GM19467 (cell line): ENCODE measurements at regions not wholly inside any gene's neighbourhood (a gene's known extent, or its start where the extent isn't known, plus 50 kb on each side); places are given as distances from the start of the nearest gene placed in this dataset.

Experiments used
- ATAC-seq: cut with Tn5 transposase; IDR thresholded peaks from one replicate; pipeline ENCODE4 v1.9.1; 2021; ENCODE audit warnings: mild to moderate bottlenecking, moderate library complexity; ENCODE audit not compliant: unreplicated experiment

- ATAC-seq: no peak
Observed at GRCh38 chr18:78677483-78678317, 301.9 kb upstream of the SALL3 start.

DNA sequence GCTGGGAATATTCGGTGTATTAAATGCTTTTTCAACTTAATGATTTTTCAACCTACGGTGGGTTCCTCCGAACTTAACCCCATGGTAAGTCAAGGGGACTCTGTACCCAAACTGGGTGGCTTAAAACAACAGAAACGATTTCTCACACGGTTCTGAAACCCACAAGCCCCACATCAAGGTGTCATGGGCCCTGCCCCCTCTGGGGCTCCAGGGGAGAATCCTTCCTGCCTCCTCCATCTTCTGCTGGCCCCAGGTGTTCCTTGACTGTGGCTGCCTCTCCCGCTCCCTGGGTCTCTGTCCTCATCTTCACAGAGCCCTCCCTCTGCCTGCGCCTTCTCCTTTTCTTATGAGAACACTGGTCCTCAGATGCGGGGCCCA lies 301.3 kb upstream of the SALL3 start:
- no peak for ATAC-seq

DNA sequence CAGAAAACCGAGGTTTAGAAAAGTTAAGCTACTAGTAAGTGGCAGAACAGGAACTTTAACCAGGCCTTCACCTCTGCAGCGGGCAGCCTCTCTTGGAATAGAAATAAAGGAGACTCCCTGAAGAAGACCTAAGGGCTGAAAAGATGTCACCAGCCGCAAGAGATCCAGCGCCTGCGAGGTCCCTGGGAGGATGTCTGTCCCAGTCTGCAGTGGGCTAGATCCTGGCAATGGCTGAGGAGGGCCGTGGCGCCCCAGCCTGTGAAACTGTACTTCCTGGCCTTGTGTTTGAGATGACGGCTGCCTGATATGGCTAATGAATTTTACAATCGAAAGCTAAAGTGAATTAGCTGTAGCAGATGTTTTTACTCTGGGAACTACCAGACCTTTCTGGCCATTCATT lies 300.6 kb upstream of the SALL3 start:
- ATAC-seq: no peak

DNA sequence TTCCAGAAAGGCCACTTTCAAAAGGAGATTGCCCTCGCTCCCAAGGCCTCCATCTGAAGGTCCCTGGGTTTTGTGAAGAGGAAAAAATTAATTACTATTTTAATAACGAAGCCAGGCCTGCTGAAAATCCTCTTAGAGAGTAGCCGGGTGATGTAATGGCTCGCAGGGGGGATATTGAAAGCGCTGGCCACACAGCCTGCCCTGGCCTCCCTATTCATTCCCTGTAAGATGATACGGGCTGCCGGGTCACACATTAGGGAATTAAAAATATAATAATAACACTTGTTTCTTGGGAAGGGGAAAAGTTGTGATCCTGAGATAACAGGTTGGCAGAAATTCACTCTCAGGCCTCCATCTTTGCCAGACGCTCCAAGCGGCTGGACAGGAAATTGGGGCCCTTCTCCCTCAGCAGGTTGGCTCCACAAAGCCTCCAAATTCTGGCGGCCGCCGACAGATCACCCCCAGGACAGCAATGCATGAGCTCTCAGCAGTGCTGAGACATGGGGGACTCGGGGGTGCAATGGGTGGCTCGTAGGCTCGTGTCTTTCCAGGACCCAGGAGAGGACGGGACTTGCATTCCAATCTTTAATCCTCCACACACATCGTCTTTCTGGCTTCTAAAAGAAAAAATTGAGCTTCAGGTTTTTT lies 299.9 kb upstream of the SALL3 start:
- no peak for ATAC-seq

DNA sequence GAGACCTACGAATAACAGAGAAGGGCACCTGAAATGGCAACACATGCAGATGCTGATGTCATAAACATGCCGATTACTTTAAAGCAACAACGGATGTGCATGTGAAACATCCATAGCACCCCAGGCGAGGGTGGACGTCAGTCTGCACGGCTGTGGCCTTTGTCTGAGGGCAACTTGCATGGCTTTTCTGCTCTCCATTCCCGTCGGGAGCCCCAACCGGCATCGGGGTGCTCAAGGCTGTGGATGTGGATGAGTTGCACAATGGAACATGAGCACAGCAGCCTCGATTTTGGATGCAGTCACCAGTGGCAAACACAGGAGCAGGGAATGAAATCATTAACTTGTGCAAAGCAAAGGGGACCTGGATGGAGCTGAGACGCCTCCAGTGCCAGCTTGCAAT lies 298.2 kb upstream of the SALL3 start:
- ATAC-seq: no peak

DNA sequence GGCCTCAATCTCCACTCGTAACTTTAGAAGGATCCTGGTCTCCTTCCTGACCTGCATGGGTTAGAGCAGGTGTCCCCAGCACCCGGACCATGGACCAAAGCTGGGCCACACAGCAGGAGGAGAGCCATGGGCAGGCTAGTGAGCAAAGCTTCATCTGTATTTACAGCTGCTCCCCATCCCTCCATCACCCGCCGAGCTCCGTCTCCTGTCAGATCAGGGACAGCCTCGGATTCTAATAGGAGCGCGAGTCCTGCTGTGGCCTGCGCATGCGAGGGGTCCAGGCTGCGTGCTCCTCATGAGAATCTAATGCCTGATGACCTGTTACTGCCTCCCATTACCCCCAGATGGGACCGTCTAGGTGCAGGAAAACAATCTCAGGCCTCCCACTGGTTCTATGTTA lies 297.7 kb upstream of the SALL3 start:
- ATAC-seq: no peak

DNA sequence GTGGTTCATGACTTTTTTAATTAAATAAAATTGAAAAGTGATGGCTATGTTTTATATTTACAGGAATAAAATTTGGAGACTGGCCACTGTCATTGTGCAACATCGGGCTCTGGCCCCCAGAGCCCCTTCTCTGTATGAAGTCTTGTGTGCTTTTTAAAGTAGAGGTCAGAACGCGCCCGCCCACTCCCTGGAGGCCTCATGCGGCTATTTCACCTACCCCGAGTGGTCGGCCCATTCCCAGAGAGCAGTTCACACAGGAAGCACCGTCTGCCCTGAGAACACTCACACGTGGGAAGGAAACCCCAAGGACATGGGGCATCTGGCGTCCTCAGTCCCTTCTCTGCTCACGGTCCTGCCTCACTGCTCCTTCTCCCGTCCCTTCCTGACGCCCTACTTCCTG lies 296.9 kb upstream of the SALL3 start:
- ATAC-seq: no peak

- ATAC-seq: no peak
Observed at GRCh38 chr18:78683191-78684010, 296.2 kb upstream of the SALL3 start.

DNA sequence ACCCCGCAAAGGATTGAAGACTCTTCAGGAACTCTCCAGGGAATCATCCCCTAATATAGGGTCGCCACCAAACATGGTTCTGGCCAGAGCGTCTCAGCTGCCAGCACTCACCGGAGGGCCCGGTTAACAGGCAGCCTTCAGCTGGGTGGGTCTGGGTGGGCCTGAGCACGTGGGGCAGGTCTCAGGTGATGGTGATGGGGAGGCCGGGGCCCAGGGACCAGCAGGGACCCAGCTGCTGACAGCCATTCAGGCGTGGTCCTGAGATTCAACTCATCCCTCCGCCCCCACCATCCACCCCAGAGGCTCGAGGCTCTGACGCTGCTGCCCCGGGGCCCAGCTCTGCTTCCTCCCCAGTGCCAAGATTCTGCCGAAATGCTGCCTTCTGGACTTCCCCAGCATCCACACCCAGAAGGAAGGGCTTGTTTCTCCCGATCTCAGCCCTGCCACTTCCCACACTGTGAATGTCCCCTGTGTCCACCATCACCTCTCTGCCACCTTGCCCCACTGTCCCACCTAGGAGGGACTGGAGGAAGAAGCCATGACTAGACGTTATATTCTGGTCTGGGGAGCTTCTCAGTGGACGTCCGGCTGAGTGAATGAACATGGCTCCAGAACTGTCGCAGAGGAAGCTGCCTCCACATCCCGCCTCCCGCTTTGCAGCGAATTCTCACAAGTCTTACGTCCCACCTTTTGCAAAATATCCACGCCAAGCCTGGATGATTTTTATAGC lies 294.2 kb upstream of the SALL3 start:
- ATAC-seq: no peak

- no peak for ATAC-seq
Observed at GRCh38 chr18:78685980-78686530, 293.6 kb upstream of the SALL3 start.

- ATAC-seq: no peak
Observed at GRCh38 chr18:78686976-78687685, 292.5 kb upstream of the SALL3 start.

- no peak for ATAC-seq
Observed at GRCh38 chr18:78687736-78688135, 291.9 kb upstream of the SALL3 start.

GRCh38 chr18:78688249-78688648 lies 291.4 kb upstream of the SALL3 start:
- ATAC-seq: no peak

DNA sequence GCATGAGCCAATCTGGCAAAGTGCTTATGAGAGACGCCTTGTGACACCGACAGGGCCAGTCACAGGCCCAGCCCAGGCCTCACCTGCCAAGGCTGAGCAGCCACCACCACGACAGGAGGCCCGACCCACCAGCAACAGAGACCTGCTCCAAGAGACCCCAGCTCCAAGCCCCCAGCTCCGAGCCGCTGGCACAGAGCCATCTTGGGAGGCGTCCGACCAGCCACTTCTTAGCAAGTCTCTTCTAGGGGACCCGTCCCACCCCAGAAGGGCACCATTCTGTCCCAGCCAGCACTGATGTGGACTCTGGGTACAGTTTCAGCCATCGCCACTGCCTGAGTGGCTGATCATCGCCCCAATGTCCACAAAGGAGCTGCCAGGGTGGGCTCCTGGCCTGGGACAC lies 290.7 kb upstream of the SALL3 start:
- no peak for ATAC-seq

- no peak for ATAC-seq
Observed at GRCh38 chr18:78689606-78690005, 290.0 kb upstream of the SALL3 start.

- ATAC-seq: no peak
Observed at GRCh38 chr18:78692105-78692504, 287.5 kb upstream of the SALL3 start.

DNA sequence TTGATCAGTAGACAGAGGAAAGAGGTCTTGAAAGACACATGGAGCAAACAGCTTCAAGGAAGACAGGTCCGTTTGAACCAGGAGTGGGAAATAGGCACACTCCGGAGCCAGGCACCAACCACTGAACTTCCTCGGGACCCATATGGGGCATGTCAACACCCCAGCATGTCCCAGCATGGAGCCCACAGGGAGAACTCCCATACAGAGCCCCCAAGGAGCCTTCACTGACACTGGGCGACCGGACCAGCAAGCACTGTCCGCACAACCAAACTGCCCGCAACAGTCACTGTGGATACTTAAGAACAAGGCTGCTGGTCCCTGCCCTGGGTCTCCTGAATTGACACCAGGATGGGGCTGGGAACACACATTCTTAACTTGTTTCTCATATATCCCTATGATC lies 286.2 kb upstream of the SALL3 start:
- no peak for ATAC-seq

DNA sequence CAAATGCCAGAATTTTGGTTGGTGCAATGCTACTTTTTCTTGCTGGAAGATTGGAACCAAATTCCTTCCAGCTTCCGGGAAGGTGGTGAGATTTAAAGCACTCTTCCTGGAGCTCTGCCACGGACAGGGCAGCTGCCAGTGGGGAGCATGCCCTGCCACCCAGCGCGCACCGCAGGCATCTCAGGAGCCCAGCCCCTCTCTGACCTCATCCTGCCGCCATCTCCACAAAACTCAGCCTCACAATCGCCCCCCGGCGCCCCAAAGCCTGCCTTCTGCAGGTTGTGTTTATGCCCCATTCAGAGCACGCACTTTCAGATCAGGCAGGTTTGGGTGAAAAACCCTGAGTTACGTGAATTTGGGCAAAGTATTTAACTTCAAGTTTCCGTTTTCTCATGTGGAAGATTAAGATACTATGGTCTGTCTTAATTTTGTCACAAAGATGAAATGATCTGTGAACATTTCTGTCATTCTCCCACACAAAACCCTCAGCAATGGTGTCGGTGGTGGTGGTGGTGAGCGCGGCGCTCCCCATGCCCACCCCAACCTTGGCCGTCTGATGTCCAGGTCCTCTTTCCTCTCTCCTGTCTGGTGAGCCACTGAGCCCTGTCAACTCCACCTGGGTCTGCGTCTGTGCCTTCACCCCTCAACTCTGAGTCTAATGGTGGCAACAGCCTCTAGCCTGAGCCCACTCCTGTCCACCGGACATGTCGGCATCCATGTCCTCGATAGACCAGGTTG lies 282.8 kb upstream of the SALL3 start:
- ATAC-seq: no peak

GRCh38 chr18:78697446-78697845 lies 282.2 kb upstream of the SALL3 start:
- no peak for ATAC-seq
